ENCODE measurements at regions not wholly inside any gene's neighbourhood (a gene's known extent, or its start where the extent isn't known, plus 50 kb on each side); places are given as distances from the start of the nearest gene placed in this dataset.

- Histone ChIP-seq H4K5ac (ENCODE audit: low read depth, low read length) (no peak overlapping the region), H3K4ac (ENCODE audit: low read depth, low read length) (no peak overlapping the region), H2BK5ac (ENCODE audit: low read depth, low read length, poor library complexity, severe bottlenecking) (no peak overlapping the region), H3K23ac (ENCODE audit: low read depth, low read length) (no peak overlapping the region), H3K18ac (ENCODE audit: low read depth, low read length) (no peak overlapping the region), H2AK9ac (replicated peaks; ENCODE audit: low read depth, low read length, poor library complexity) (no peak overlapping the region), H3K36me3 (ENCODE audit: control insufficient read depth, insufficient read depth, low read length) (no peaks in the 10 kb centered on the region), H3K27me3 (ENCODE audit: control insufficient read depth, insufficient read depth, low read length) (no peaks in the 10 kb centered on the region), H2BK120ac (ENCODE audit: low read depth, low read length) (no peak overlapping the region), H3K14ac (replicated peaks; ENCODE audit: low read depth, low read length) (no peak overlapping the region), H2BK15ac (ENCODE audit: low read depth, low read length) (no peak overlapping the region), H3K4me3 (ENCODE audit: insufficient read depth, low read depth, low read length) (no peak overlapping the region), H4K20me1 (ENCODE audit: insufficient read depth, low read length) (no peaks in the 10 kb centered on the region), H4K91ac (ENCODE audit: insufficient read depth, low read depth, low read length) (no peak overlapping the region), H4K8ac (ENCODE audit: low read depth in 2 of 2, low read length in 2 of 2) (no peak overlapping the region), H3K4me2 (ENCODE audit: low read depth, low read length) (no peak overlapping the region), H3K56ac (ENCODE audit: extremely low read depth, insufficient read depth, low read length) (no peak overlapping the region), H2AK5ac (ENCODE audit: low read depth, low read length) (no peak overlapping the region), H3K79me1 (ENCODE audit: low read depth in 1 of 2, low read length in 2 of 2) (no peaks in the 10 kb centered on the region), H3K9me3 (ENCODE audit: control insufficient read depth, insufficient read depth, low read length) (0 out of 2 replicates have a peak, but pooled peaks cover 1% of the 10 kb centered on the region), H2BK20ac (ENCODE audit: low read depth, low read length) (no peak overlapping the region), H2AFZ (replicated peaks; ENCODE audit: low read length, poor library complexity) (no peak overlapping the region), H3K27ac (ENCODE audit: insufficient read depth, low read length) (no peak overlapping the region), H3K9ac (ENCODE audit: low read depth, low read length) (no peak overlapping the region), H3K4me1 (ENCODE audit: control insufficient read depth, insufficient read depth, low read length) (no peaks in the 10 kb centered on the region), H3K9me1 (ENCODE audit: insufficient read depth, low read length) (no peaks in the 10 kb centered on the region)
- TF ChIP-seq BHLHE40 (IDR thresholded peaks at IDR 0.05; ENCODE audit: low read depth, low read length) (no peak), USF2 (IDR thresholded peaks at IDR 0.05; ENCODE audit: low read depth, low read length) (no peak), MAFK (IDR thresholded peaks at IDR 0.05; ENCODE audit: low read depth, low read length) (no peak), MXI1 (IDR thresholded peaks at IDR 0.05; ENCODE audit: borderline replicate concordance, low read depth, low read length) (no peak), FOS (IDR thresholded peaks at IDR 0.05; ENCODE audit: low read depth, low read length) (no peak), MAZ (IDR thresholded peaks at IDR 0.05; ENCODE audit: borderline replicate concordance, low read depth, low read length) (no peak), CHD1 (IDR thresholded peaks at IDR 0.05; ENCODE audit: low read depth, low read length) (no peak), RCOR1 (IDR thresholded peaks at IDR 0.05; ENCODE audit: insufficient replicate concordance, low read length) (no peak), RAD21 (IDR thresholded peaks at IDR 0.05; ENCODE audit: low read length) (no peak), RFX5 (IDR thresholded peaks at IDR 0.05; ENCODE audit: low read depth, low read length) (no peak), CTCF (conservative IDR thresholded peaks at IDR 0.05; ENCODE audit: low read depth, low read length) (no peak)
- ChIA-PET POLR2A (ENCODE audit: unreplicated experiment) (no interaction called here), CTCF (no interaction called here)
- WGBS, 2 experiments (ENCODE audit: extremely low coverage in 2 of 2, insufficient read length in 1 of 2), result 17% methylated on average over 1 of the region's 2 CpGs; no CpG with 5 or more reads in 1 of the 2 experiments
- ATAC-seq (ENCODE audit: low read depth) (no peak), DNase-seq (no peak)
- dilution Hi-C loops (cut with HindIII; ENCODE audit: low sequenced_read_pairs, unreplicated experiment), result no loop called here
- no TSS peak for BruUV-seq (replicated peaks)
- intact Hi-C loops (cut with micrococcal nuclease), result no loop called here
- in situ Hi-C loops (cut with MboI; ENCODE audit: low sequenced_read_pairs), result no loop called here
Measured at GRCh38 chr12:13870255-13870654, 111.1 kb downstream of the GRIN2B start.

All from IMR-90 (cell line).